Keratinocyte (primary cell): ENCODE measurements at regions not wholly inside any gene's neighbourhood (a gene's known extent, or its start where the extent isn't known, plus 50 kb on each side); places are given as distances from the start of the nearest gene placed in this dataset.

Source experiments
- DNase-seq: peaks from one replicate; pipeline ENCODE4 v3.0.0-alpha.2; 2011; ENCODE audit warnings: low read depth, missing footprints, low spot score
- FAIRE-seq: peaks from 2 replicates; lab custom pipeline; 2011; peaks lifted over from hg19 to GRCh38; lab: Jason Lieb, UNC
- H2AFZ ChIP-seq: 2 replicates; pipeline ENCODE4 v1.6.0; 2012; ENCODE audit warnings: low read length, control low read depth, inconsistent platforms; ENCODE audit not compliant: control insufficient read depth
- H3K27ac ChIP-seq: 2 replicates; pipeline ENCODE4 v1.5.1; 2011; ENCODE audit warnings: low read length; ENCODE audit not compliant: control insufficient read depth, insufficient read depth
- H3K27me3 ChIP-seq: 3 replicates; pipeline ENCODE4 v1.6.0; 2011; ENCODE audit warnings: low read length; ENCODE audit not compliant: control insufficient read depth, insufficient read depth; ENCODE audit errors: extremely low read depth
- H3K36me3 ChIP-seq, 2 experiments: 2 replicates in 1 of 2; 3 replicates in 1 of 2; pipeline ENCODE4 v1.5.1; 2011; ENCODE audit warnings: low read length in 2 of 2, mild to moderate bottlenecking in 1 of 2; ENCODE audit not compliant: control insufficient read depth in 2 of 2, insufficient read depth in 2 of 2; ENCODE audit errors: extremely low read depth in 1 of 2
- H3K4me1 ChIP-seq: 3 replicates; pipeline ENCODE4 v1.5.1; 2011; ENCODE audit warnings: low read length; ENCODE audit not compliant: control insufficient read depth, insufficient read depth; ENCODE audit errors: extremely low read depth
- H3K4me2 ChIP-seq: 3 replicates; pipeline ENCODE4 v1.6.0; 2011; ENCODE audit warnings: low read depth, low read length; ENCODE audit not compliant: control insufficient read depth, insufficient read depth; ENCODE audit errors: extremely low read depth
- H3K4me3 ChIP-seq, 3 experiments: fragments of 200-600 bp in 1 of 3; sonication (generic) in 1 of 3; 2 replicates in 2 of 3; 3 replicates in 1 of 3; pipeline ENCODE4 v1.5.1; 2011 to 2016; ENCODE audit warnings: low read length in 3 of 3, mild to moderate bottlenecking in 3 of 3, control low read depth in 2 of 3, inconsistent platforms in 1 of 3, low read depth in 1 of 3, mixed read lengths in 1 of 3, mixed run types in 1 of 3, moderate library complexity in 1 of 3; ENCODE audit not compliant: control insufficient read depth in 2 of 3, insufficient read depth in 2 of 3; ENCODE audit errors: extremely low read depth in 1 of 3
- H3K79me2 ChIP-seq: 2 replicates; pipeline ENCODE4 v1.6.0; 2012; ENCODE audit warnings: low read length; ENCODE audit not compliant: control insufficient read depth, insufficient read depth
- H3K9ac ChIP-seq: 3 replicates; pipeline ENCODE4 v1.6.0; 2011; ENCODE audit warnings: low read length; ENCODE audit not compliant: control insufficient read depth, insufficient read depth; ENCODE audit errors: extremely low read depth
- H3K9me1 ChIP-seq: 3 replicates; pipeline ENCODE4 v1.6.0; 2011; ENCODE audit warnings: low read length; ENCODE audit not compliant: control insufficient read depth, insufficient read depth; ENCODE audit errors: extremely low read depth
- H3K9me3 ChIP-seq: 2 replicates; pipeline ENCODE4 v1.5.1; 2012; ENCODE audit warnings: low read depth, low read length; ENCODE audit not compliant: control insufficient read depth
- H4K20me1 ChIP-seq: 3 replicates; pipeline ENCODE4 v1.6.0; 2011; ENCODE audit warnings: low read length; ENCODE audit not compliant: control insufficient read depth, insufficient read depth; ENCODE audit errors: extremely low read depth
- EZH2 ChIP-seq: IDR thresholded peaks from one replicate; pipeline ENCODE4 v1.6.1; 2012; ENCODE audit warnings: inconsistent platforms, mild to moderate bottlenecking, low read length, moderate library complexity
- dilution Hi-C: fragments of 300-500 bp; cut with MboI; formaldehyde crosslinking; loops from one replicate; pipeline ENCODE4 v1.7.0; 2020; ENCODE audit warnings: low sequenced_read_pairs; ENCODE audit not compliant: extremely low pct_ligation_motif_present
- TF ChIP-seq, protein P1 (sequence below), 3 experiments: IDR thresholded peaks in 1 of 3; conservative IDR thresholded peaks in 1 of 3; optimal IDR thresholded peaks in 1 of 3; 2 replicates in 2 of 3; 3 replicates in 1 of 3; pipeline versions ENCODE3 to v1.5.1; 2011; ENCODE audit warnings: low read length in 3 of 3, mild to moderate bottlenecking in 3 of 3, moderate library complexity in 2 of 3, control low read depth in 1 of 3, inconsistent platforms in 1 of 3; ENCODE audit not compliant: insufficient read depth in 2 of 3; ENCODE audit errors: extremely low read depth in 1 of 3

DNA sequence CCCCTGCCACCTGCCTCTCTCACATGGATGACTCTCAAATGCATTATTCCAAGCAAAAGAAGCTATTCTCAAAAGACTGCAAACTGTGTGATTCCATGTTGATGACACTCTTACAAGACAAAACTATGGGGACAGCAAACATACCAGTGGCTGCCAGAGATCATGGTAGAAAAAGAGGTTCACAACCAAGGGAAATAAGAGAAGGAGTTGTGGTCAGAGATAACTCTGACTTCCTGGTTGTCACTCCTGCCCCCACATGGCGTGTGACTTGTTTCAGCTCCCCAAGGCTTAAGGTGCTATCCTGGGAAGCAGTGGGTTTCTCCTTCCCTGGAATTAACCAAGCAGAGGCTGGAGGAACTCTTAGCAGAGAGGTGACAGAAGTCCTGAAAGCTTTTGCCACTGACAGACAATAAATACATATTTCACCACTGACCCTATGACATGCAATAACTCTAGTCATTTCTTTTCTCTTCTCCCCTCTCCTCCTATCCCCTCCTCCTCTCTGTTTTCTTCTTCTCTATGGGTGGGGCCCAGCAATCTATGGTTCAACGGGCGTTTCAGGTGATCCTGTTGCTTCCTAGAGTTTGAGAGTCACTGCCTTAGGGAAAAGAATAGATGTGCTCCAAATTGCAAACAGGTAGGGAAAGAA is 185.1 kb downstream of the FCRL5 start:
- Histone ChIP-seq H3K36me3 (no peaks in the 10 kb centered on the region), H3K9me1 (no peaks in the 10 kb centered on the region), H3K79me2 (no peaks in the 10 kb centered on the region), H4K20me1 (no peaks in the 10 kb centered on the region), H3K27ac (no peak overlapping the region), H3K9me3 (no peaks in the 10 kb centered on the region), H3K4me2 (no peak overlapping the region), H3K4me1 (no peaks in the 10 kb centered on the region), H3K9ac (no peak overlapping the region), H2AFZ (no peak overlapping the region), H3K4me3 (no peak overlapping the region), H3K27me3 (no peaks in the 10 kb centered on the region)
- DNase-seq (no peak), FAIRE-seq (no peak)
- TF ChIP-seq EZH2, result no peak
- TF ChIP-seq, protein P1, sequence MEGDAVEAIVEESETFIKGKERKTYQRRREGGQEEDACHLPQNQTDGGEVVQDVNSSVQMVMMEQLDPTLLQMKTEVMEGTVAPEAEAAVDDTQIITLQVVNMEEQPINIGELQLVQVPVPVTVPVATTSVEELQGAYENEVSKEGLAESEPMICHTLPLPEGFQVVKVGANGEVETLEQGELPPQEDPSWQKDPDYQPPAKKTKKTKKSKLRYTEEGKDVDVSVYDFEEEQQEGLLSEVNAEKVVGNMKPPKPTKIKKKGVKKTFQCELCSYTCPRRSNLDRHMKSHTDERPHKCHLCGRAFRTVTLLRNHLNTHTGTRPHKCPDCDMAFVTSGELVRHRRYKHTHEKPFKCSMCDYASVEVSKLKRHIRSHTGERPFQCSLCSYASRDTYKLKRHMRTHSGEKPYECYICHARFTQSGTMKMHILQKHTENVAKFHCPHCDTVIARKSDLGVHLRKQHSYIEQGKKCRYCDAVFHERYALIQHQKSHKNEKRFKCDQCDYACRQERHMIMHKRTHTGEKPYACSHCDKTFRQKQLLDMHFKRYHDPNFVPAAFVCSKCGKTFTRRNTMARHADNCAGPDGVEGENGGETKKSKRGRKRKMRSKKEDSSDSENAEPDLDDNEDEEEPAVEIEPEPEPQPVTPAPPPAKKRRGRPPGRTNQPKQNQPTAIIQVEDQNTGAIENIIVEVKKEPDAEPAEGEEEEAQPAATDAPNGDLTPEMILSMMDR (optimal IDR thresholded peaks at IDR 0.05 in 1 of 3, IDR thresholded peaks at IDR 0.05 in 1 of 3, conservative IDR thresholded peaks at IDR 0.05 in 1 of 3; ENCODE audit: extremely low read depth in 1 of 3, insufficient read depth in 2 of 3, low read length in 3 of 3), result no peak
- dilution Hi-C loops, result loop anchor here (25.0 kb wide), 1 partner anchor 120 kb away; no protein-coding TSS in a partner anchor

DNA sequence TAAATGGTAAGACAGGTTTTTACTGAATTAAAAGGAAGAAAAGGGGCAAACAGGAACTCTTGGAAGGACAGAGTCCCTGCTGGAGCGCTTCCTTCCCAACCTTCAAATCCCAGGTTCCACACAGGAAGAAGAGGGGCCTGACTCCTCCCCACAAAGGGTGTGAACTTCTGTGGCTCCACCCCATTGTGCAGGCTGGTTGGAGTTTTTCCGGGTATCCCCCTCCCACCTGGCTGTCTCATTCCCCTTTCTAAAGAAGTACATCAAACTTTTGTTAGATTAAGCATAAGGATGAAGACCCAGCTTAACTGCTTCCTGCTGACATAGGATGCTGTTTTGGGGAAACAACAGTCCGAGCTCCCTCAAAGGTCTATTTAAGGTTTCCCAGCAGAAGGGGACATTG is 187.7 kb downstream of the FCRL5 start:
- Histone ChIP-seq H3K9ac (no peak overlapping the region), H3K27me3 (no peaks in the 10 kb centered on the region), H3K4me1 (no peaks in the 10 kb centered on the region), H4K20me1 (no peaks in the 10 kb centered on the region), H3K9me1 (no peaks in the 10 kb centered on the region), H3K27ac (no peak overlapping the region), H2AFZ (no peak overlapping the region), H3K36me3 (no peaks in the 10 kb centered on the region), H3K4me2 (no peak overlapping the region), H3K4me3 (no peak overlapping the region), H3K9me3 (no peaks in the 10 kb centered on the region), H3K79me2 (no peaks in the 10 kb centered on the region)
- dilution Hi-C loops, result loop anchor here (25.0 kb wide), 1 partner anchor 123 kb away; no protein-coding TSS in a partner anchor
- no peak for TF ChIP-seq EZH2
- TF ChIP-seq, protein P1 (optimal IDR thresholded peaks at IDR 0.05 in 1 of 3, IDR thresholded peaks at IDR 0.05 in 1 of 3, conservative IDR thresholded peaks at IDR 0.05 in 1 of 3; ENCODE audit: extremely low read depth in 1 of 3, insufficient read depth in 2 of 3, low read length in 3 of 3), result no peak
- DNase-seq, result no peak
- FAIRE-seq, result no peak
